HFFc6 (cell line): ENCODE measurements at regions not wholly inside any gene's neighbourhood (a gene's known extent, or its start where the extent isn't known, plus 50 kb on each side); places are given as distances from the start of the nearest gene placed in this dataset.

Experiments used
- DNase-seq: peaks from one replicate; pipeline ENCODE4 v3.0.0-alpha.2; 2018
- H3K27ac Mint-ChIP-seq: 2 replicates; pipeline ENCODE4 v1.8.0; 2020; ENCODE audit warnings: mild to moderate bottlenecking, mixed read lengths
- H3K27me3 Mint-ChIP-seq: 2 replicates; pipeline ENCODE4 v1.8.0; 2021; ENCODE audit warnings: mild to moderate bottlenecking, moderate library complexity, mixed read lengths; ENCODE audit not compliant: insufficient read depth
- H3K36me3 Mint-ChIP-seq: 2 replicates; pipeline ENCODE4 v1.8.0; 2021; ENCODE audit warnings: low read depth, mixed read lengths
- H3K4me1 Mint-ChIP-seq: 2 replicates; pipeline ENCODE4 v1.8.0; 2020; ENCODE audit warnings: low read depth, mixed read lengths
- H3K4me3 Mint-ChIP-seq: 2 replicates; pipeline ENCODE4 v1.8.0; 2020; ENCODE audit warnings: mild to moderate bottlenecking, moderate library complexity, mixed read lengths
- H3K9me3 Mint-ChIP-seq: 2 replicates; pipeline ENCODE4 v1.8.0; 2020; ENCODE audit warnings: mild to moderate bottlenecking, mixed read lengths
- CTCF ChIP-seq: fragments of 200-600 bp; sonication (generic); IDR thresholded peaks from 2 replicates; pipeline ENCODE4 v1.5.0; 2021; ENCODE audit warnings: antibody characterized with exemption, mild to moderate bottlenecking

GRCh38 chr14:82731526-82731925, 1197.9 kb upstream of the SEL1L start:
- no peaks in the 10 kb centered on the region for H3K4me1 Mint-ChIP-seq
- no peaks in the 10 kb centered on the region; the same call in 1 of the 2 replicates for H3K27me3 Mint-ChIP-seq
- DNase-seq, result no peak
- no peak overlapping the region for H3K27ac Mint-ChIP-seq
- no peak overlapping the region for H3K4me3 Mint-ChIP-seq
- no peak for TF ChIP-seq CTCF
- H3K36me3 Mint-ChIP-seq, result no peaks in the 10 kb centered on the region
- H3K9me3 Mint-ChIP-seq, result peaks cover 54% of the 10 kb centered on the region

- H3K36me3 Mint-ChIP-seq, result no peaks in the 10 kb centered on the region
- no peak overlapping the region for H3K4me3 Mint-ChIP-seq
- no peak overlapping the region for H3K27ac Mint-ChIP-seq
- no peak for TF ChIP-seq CTCF
- DNase-seq, result no peak
- no peaks in the 10 kb centered on the region for H3K4me1 Mint-ChIP-seq
- H3K27me3 Mint-ChIP-seq, result no peaks in the 10 kb centered on the region
- peaks cover 44% of the 10 kb centered on the region for H3K9me3 Mint-ChIP-seq
These were observed 1206.9 kb upstream of the SEL1L start for GRCh38 chr14:82740547-82740946.

- Mint-ChIP-seq H3K27me3 (no peaks in the 10 kb centered on the region; the same call in none of the 2 replicates), H3K4me1 (no peaks in the 10 kb centered on the region), H3K9me3 (peaks cover 62% of the 10 kb centered on the region), H3K4me3 (no peak overlapping the region), H3K27ac (no peak overlapping the region), H3K36me3 (no peaks in the 10 kb centered on the region)
- no peak for TF ChIP-seq CTCF
- no peak for DNase-seq
These were observed 1221.8 kb upstream of the SEL1L start for GRCh38 chr14:82755476-82755875.

- H3K9me3 Mint-ChIP-seq, result peaks cover 65% of the 10 kb centered on the region
- TF ChIP-seq CTCF, result no peak
- H3K27me3 Mint-ChIP-seq, result no peaks in the 10 kb centered on the region; the same call in none of the 2 replicates
- H3K36me3 Mint-ChIP-seq, result no peaks in the 10 kb centered on the region
- DNase-seq, result no peak
- no peaks in the 10 kb centered on the region for H3K4me1 Mint-ChIP-seq
- no peak overlapping the region for H3K27ac Mint-ChIP-seq
- H3K4me3 Mint-ChIP-seq, result no peak overlapping the region
These were observed 1222.3 kb upstream of the SEL1L start for GRCh38 chr14:82755923-82756322.

- Mint-ChIP-seq H3K36me3 (no peaks in the 10 kb centered on the region), H3K27me3 (no peaks in the 10 kb centered on the region; the same call in none of the 2 replicates)
- TF ChIP-seq CTCF, result no peak
These were observed 1224.1 kb upstream of the SEL1L start for GRCh38 chr14:82757776-82758175.

GRCh38 chr14:82759656-82760055, 1226.0 kb upstream of the SEL1L start:
- Mint-ChIP-seq H3K27ac (no peak overlapping the region), H3K4me3 (no peak overlapping the region), H3K27me3 (no peaks in the 10 kb centered on the region; the same call in none of the 2 replicates), H3K4me1 (no peaks in the 10 kb centered on the region), H3K9me3 (peaks cover 52% of the 10 kb centered on the region), H3K36me3 (no peaks in the 10 kb centered on the region)
- no peak for DNase-seq
- TF ChIP-seq CTCF, result no peak

More at GRCh38 chr14:82757776-82758175, 1224.1 kb upstream of the SEL1L start:
- H3K4me1 Mint-ChIP-seq, result no peaks in the 10 kb centered on the region
- peaks cover 61% of the 10 kb centered on the region for H3K9me3 Mint-ChIP-seq
- H3K4me3 Mint-ChIP-seq, result no peak overlapping the region
- H3K27ac Mint-ChIP-seq, result no peak overlapping the region
- DNase-seq, result no peak
